ENCODE measurements at regions not wholly inside any gene's neighbourhood (a gene's known extent, or its start where the extent isn't known, plus 50 kb on each side); places are given as distances from the start of the nearest gene placed in this dataset.

- no peak for DNase-seq
- Histone ChIP-seq H3K4me1 (ENCODE audit: control insufficient read depth, insufficient read depth, low read length) (no peaks in the 10 kb centered on the region), H3K27ac (ENCODE audit: low read length) (no peak overlapping the region), H3K27me3 (ENCODE audit: control insufficient read depth, insufficient read depth, low read length) (no peaks in the 10 kb centered on the region), H3K36me3 (ENCODE audit: control insufficient read depth, insufficient read depth, low read length) (no peaks in the 10 kb centered on the region), H3K9me3 (ENCODE audit: control insufficient read depth, low read depth, low read length) (no peaks in the 10 kb centered on the region), H3K4me3 (ENCODE audit: low read length) (no peak overlapping the region)
- WGBS (ENCODE audit: insufficient coverage, low lambda C conversion rate) = no CpG with 5 or more reads among the region's 1 CpG
Observed at GRCh38 chr1:69404486-69404885, 163.2 kb upstream of the LRRC7 start.

DNA sequence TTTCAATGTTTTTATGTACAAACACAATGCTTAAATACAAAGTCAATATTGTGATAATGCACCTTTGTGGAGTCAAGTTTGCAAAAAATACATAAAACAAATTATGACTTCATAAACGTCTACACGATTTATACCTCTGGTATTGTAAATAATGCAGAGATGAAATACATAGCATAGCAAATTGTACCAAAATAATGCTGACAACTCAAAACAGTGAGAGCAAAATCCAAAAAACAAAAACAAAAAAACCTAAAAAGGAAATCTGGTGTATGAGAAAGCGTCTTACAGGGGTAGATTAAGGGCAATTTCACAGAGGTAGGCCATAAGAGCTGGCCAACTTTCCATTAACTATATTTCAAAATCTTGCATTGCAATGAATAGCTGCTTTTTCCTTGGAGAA, 161.5 kb upstream of the LRRC7 start:
- H3K27me3 ChIP-seq (ENCODE audit: control insufficient read depth, insufficient read depth, low read length) = no peaks in the 10 kb centered on the region
- H3K9me3 ChIP-seq (ENCODE audit: control insufficient read depth, low read depth, low read length) = no peaks in the 10 kb centered on the region
- no peak overlapping the region for H3K4me3 ChIP-seq (ENCODE audit: low read length)
- no peaks in the 10 kb centered on the region for H3K4me1 ChIP-seq (ENCODE audit: control insufficient read depth, insufficient read depth, low read length)
- WGBS (ENCODE audit: insufficient coverage, low lambda C conversion rate) = 94% methylated on average over 2 of the region's 3 CpGs
- H3K36me3 ChIP-seq (ENCODE audit: control insufficient read depth, insufficient read depth, low read length) = no peaks in the 10 kb centered on the region
- no peak overlapping the region for H3K27ac ChIP-seq (ENCODE audit: low read length)
- DNase-seq = no peak

DNA sequence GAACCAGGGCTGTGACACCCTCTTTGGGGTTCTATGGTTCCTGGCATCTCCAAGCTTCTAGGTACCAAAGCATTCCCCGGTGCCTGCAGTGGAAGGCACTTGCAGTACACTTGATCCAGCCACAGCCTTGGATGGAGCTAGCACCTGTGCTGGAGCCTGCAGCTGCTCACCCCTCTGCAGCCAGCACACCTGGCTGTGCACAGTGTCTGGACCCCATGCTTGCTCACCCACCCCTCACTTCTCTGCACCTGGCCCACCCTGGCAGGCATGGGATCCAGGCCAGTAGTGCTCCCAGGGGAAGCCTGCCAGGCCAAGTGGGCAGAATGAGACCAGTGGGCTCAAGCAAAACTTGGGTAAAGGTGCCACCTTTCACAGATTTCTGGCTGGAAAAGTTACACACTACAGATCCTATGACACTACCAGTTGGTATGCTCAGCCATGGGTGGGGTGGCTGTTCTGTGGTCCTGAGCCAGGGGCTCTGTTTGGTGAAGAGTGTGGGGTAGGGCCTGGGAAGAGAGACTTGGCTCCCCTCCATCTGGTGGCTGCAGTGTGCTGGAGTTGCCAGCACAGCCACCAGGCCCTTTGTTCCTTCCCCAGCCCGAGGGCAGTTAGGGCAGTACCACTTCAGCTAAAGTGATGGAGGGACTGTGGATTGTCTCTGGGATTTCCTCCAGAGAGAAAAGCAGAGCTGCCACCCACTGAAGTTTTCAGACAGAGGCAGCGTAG, 157.8 kb upstream of the LRRC7 start:
- Histone ChIP-seq H3K36me3 (ENCODE audit: control insufficient read depth, insufficient read depth, low read length) (no peaks in the 10 kb centered on the region), H3K4me3 (ENCODE audit: low read length) (no peak overlapping the region), H3K4me1 (ENCODE audit: control insufficient read depth, insufficient read depth, low read length) (no peaks in the 10 kb centered on the region), H3K27me3 (ENCODE audit: control insufficient read depth, insufficient read depth, low read length) (no peaks in the 10 kb centered on the region), H3K9me3 (ENCODE audit: control insufficient read depth, low read depth, low read length) (no peaks in the 10 kb centered on the region), H3K27ac (ENCODE audit: low read length) (no peak overlapping the region)
- no CpG with 5 or more reads among the region's 3 CpGs for WGBS (ENCODE audit: insufficient coverage, low lambda C conversion rate)
- DNase-seq = peak in 1 of 2 donors; percentile 6

- H3K4me3 ChIP-seq (ENCODE audit: low read length) = no peak overlapping the region
- no peak for DNase-seq
- no CpG with 5 or more reads among the region's 3 CpGs for WGBS (ENCODE audit: insufficient coverage, low lambda C conversion rate)
- no peaks in the 10 kb centered on the region for H3K27me3 ChIP-seq (ENCODE audit: control insufficient read depth, insufficient read depth, low read length)
- no peak overlapping the region for H3K27ac ChIP-seq (ENCODE audit: low read length)
- no peaks in the 10 kb centered on the region for H3K4me1 ChIP-seq (ENCODE audit: control insufficient read depth, insufficient read depth, low read length)
- no peaks in the 10 kb centered on the region for H3K36me3 ChIP-seq (ENCODE audit: control insufficient read depth, insufficient read depth, low read length)
- no peaks in the 10 kb centered on the region for H3K9me3 ChIP-seq (ENCODE audit: control insufficient read depth, low read depth, low read length)
Observed at GRCh38 chr1:69410457-69410850, 157.3 kb upstream of the LRRC7 start.

DNA sequence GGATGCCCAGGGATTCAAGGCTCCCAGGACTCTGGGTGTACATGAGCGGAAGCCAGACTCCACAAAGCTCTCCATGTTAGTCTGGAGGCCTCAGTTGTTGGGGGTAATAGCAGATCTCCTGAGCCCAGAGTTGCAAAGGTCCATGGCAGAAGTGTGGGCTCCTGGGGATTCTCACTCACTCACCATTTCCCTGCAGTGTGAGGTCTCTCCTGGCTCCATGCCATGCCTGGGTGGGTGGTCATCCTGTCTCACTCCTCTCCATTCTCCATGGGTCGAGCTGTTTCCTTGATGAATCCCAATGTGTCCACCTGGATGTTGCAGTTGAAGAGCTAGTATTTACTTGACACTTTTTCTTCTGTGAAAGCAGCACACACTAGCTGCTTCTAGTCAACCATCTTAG, 156.8 kb upstream of the LRRC7 start:
- H3K27ac ChIP-seq (ENCODE audit: low read length) = no peak overlapping the region
- DNase-seq = no peak
- H3K4me3 ChIP-seq (ENCODE audit: low read length) = no peak overlapping the region
- no peaks in the 10 kb centered on the region for H3K36me3 ChIP-seq (ENCODE audit: control insufficient read depth, insufficient read depth, low read length)
- no peaks in the 10 kb centered on the region for H3K4me1 ChIP-seq (ENCODE audit: control insufficient read depth, insufficient read depth, low read length)
- no peaks in the 10 kb centered on the region for H3K27me3 ChIP-seq (ENCODE audit: control insufficient read depth, insufficient read depth, low read length)
- WGBS (ENCODE audit: insufficient coverage, low lambda C conversion rate) = no CpG with 5 or more reads among the region's 2 CpGs
- H3K9me3 ChIP-seq (ENCODE audit: control insufficient read depth, low read depth, low read length) = no peaks in the 10 kb centered on the region

DNA sequence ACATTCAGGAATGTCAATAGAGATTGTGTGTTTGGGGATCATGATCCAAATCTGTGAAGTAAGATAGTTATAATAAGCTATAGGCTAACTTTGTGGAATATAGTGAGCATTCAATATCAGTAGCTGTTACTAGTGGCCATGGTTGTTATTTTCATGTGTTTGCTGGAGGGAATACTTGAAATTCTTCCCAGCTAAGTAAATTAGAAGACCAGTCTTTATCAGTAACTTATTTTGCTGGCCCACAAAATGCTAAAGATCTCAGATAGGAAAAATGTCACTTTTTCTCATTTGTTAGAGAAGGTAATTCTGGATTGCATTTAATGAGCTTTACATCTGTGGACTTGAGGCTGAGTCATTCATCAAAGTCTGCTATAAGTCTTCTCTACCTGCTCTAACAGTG, 156.1 kb upstream of the LRRC7 start:
- no peaks in the 10 kb centered on the region for H3K4me1 ChIP-seq (ENCODE audit: control insufficient read depth, insufficient read depth, low read length)
- H3K9me3 ChIP-seq (ENCODE audit: control insufficient read depth, low read depth, low read length) = no peaks in the 10 kb centered on the region
- no peaks in the 10 kb centered on the region for H3K36me3 ChIP-seq (ENCODE audit: control insufficient read depth, insufficient read depth, low read length)
- no peak overlapping the region for H3K4me3 ChIP-seq (ENCODE audit: low read length)
- no peaks in the 10 kb centered on the region for H3K27me3 ChIP-seq (ENCODE audit: control insufficient read depth, insufficient read depth, low read length)
- DNase-seq = no peak
- no peak overlapping the region for H3K27ac ChIP-seq (ENCODE audit: low read length)

DNA sequence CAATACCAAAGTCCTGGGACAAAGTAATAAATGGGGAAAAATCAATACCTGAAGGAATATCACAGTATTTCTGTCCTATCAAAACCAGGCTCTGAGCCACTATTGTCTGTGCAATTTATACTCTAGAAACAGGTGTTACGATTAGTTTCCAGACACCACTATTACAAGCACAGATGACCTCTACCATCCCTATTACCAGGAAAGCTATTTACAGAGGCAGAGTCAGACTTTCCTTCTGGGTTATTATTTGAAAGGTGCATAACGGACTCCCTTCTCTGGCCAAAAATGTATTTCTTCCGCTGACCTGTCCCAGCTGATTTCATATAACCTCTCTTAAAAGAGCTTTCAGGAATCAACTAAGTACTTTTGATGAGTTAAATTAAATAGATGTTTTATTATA, 154.6 kb upstream of the LRRC7 start:
- no peaks in the 10 kb centered on the region for H3K9me3 ChIP-seq (ENCODE audit: control insufficient read depth, low read depth, low read length)
- H3K27ac ChIP-seq (ENCODE audit: low read length) = no peak overlapping the region
- no peak for DNase-seq
- no peaks in the 10 kb centered on the region for H3K27me3 ChIP-seq (ENCODE audit: control insufficient read depth, insufficient read depth, low read length)
- no peaks in the 10 kb centered on the region for H3K4me1 ChIP-seq (ENCODE audit: control insufficient read depth, insufficient read depth, low read length)
- no peaks in the 10 kb centered on the region for H3K36me3 ChIP-seq (ENCODE audit: control insufficient read depth, insufficient read depth, low read length)
- 0% methylated on average over 1 of the region's 3 CpGs for WGBS (ENCODE audit: insufficient coverage, low lambda C conversion rate)
- H3K4me3 ChIP-seq (ENCODE audit: low read length) = no peak overlapping the region

- no peak for DNase-seq
- WGBS (ENCODE audit: insufficient coverage, low lambda C conversion rate) = no CpG with 5 or more reads among the region's 1 CpG
- Histone ChIP-seq H3K36me3 (ENCODE audit: control insufficient read depth, insufficient read depth, low read length) (no peaks in the 10 kb centered on the region), H3K4me3 (ENCODE audit: low read length) (no peak overlapping the region), H3K4me1 (ENCODE audit: control insufficient read depth, insufficient read depth, low read length) (no peaks in the 10 kb centered on the region), H3K27ac (ENCODE audit: low read length) (no peak overlapping the region), H3K27me3 (ENCODE audit: control insufficient read depth, insufficient read depth, low read length) (no peaks in the 10 kb centered on the region), H3K9me3 (ENCODE audit: control insufficient read depth, low read depth, low read length) (no peaks in the 10 kb centered on the region)
Observed at GRCh38 chr1:69414574-69414973, 153.1 kb upstream of the LRRC7 start.

DNA sequence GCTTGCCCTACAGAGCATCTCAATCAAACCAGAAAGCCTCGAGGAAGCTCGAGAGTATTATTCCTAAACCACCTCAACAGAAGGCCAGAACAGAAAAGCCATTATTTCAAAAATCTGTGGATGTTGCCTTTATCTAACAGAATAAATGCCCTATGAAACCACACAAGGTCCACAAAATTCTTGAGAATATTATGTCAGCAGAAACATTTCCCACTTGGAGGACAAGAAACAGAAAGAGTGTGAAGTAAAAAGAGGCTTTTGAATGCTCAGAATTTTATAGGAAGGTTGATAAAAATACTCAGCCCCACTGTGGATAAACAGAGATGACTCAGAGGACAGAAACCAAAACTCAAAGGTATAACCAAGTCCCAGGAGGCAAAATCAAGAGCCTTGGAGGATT, 146.4 kb upstream of the LRRC7 start:
- H3K4me3 ChIP-seq (ENCODE audit: low read length) = no peak overlapping the region
- DNase-seq = no peak
- no CpG with 5 or more reads among the region's 2 CpGs for WGBS (ENCODE audit: insufficient coverage, low lambda C conversion rate)
- H3K4me1 ChIP-seq (ENCODE audit: control insufficient read depth, insufficient read depth, low read length) = no peaks in the 10 kb centered on the region
- H3K36me3 ChIP-seq (ENCODE audit: control insufficient read depth, insufficient read depth, low read length) = no peaks in the 10 kb centered on the region
- H3K27me3 ChIP-seq (ENCODE audit: control insufficient read depth, insufficient read depth, low read length) = no peaks in the 10 kb centered on the region
- H3K27ac ChIP-seq (ENCODE audit: low read length) = no peak overlapping the region
- H3K9me3 ChIP-seq (ENCODE audit: control insufficient read depth, low read depth, low read length) = no peaks in the 10 kb centered on the region

- no peaks in the 10 kb centered on the region for H3K27me3 ChIP-seq (ENCODE audit: control insufficient read depth, insufficient read depth, low read length)
- no peak for DNase-seq
- H3K9me3 ChIP-seq (ENCODE audit: control insufficient read depth, low read depth, low read length) = no peaks in the 10 kb centered on the region
- H3K4me1 ChIP-seq (ENCODE audit: control insufficient read depth, insufficient read depth, low read length) = no peaks in the 10 kb centered on the region
- no peaks in the 10 kb centered on the region for H3K36me3 ChIP-seq (ENCODE audit: control insufficient read depth, insufficient read depth, low read length)
- H3K4me3 ChIP-seq (ENCODE audit: low read length) = no peak overlapping the region
- no peak overlapping the region for H3K27ac ChIP-seq (ENCODE audit: low read length)
Observed at GRCh38 chr1:69425871-69426270, 141.9 kb upstream of the LRRC7 start.

GRCh38 chr1:69426401-69426800, 141.3 kb upstream of the LRRC7 start:
- Histone ChIP-seq H3K36me3 (ENCODE audit: control insufficient read depth, insufficient read depth, low read length) (no peaks in the 10 kb centered on the region), H3K27ac (ENCODE audit: low read length) (no peak overlapping the region), H3K9me3 (ENCODE audit: control insufficient read depth, low read depth, low read length) (no peaks in the 10 kb centered on the region), H3K4me1 (ENCODE audit: control insufficient read depth, insufficient read depth, low read length) (no peaks in the 10 kb centered on the region), H3K4me3 (ENCODE audit: low read length) (no peak overlapping the region), H3K27me3 (ENCODE audit: control insufficient read depth, insufficient read depth, low read length) (no peaks in the 10 kb centered on the region)
- DNase-seq = no peak
- no CpG with 5 or more reads among the region's 2 CpGs for WGBS (ENCODE audit: insufficient coverage, low lambda C conversion rate)

All from large intestine (tissue), 3 donors.